DMS114 treated with DMSO at 0.1 percent for 48 hours (cell line): ENCODE measurements at regions not wholly inside any gene's neighbourhood (a gene's known extent, or its start where the extent isn't known, plus 50 kb on each side); places are given as distances from the start of the nearest gene placed in this dataset.
"Not testable (repeated sequence)": the region's sequence is repeated elsewhere in the genome, so short reads cannot be mapped to it uniquely, and the experiment has no call there.

Source experiments
- DNase-seq: peaks from one replicate; lab custom pipeline; 2025; ENCODE audit not compliant: unreplicated experiment; lab: John Stamatoyannopoulos, UW

- DNase-seq: no peak
Measured at GRCh38 chrX:139200793-139201192, 329.7 kb upstream of the F9 start.

DNA sequence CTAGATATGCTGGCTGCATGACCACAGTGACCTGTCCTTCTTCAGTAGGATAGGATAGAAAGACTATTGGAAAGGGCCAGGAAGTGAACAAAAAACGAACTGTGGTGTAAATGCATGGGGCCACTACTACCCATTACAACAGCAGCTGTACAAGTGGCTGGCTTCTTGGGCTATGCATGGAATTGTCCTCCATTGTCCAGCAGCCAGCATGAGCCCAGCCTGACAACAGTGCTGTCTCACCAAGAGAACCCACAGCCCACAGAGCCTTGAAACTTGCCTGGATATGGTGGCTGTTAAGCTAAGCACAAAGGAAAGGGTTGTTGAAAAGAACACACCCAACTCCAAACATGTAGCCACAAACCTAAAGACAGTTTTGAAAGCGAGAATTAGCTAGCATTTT is 330.2 kb upstream of the F9 start:
- DNase-seq: no peak

DNA sequence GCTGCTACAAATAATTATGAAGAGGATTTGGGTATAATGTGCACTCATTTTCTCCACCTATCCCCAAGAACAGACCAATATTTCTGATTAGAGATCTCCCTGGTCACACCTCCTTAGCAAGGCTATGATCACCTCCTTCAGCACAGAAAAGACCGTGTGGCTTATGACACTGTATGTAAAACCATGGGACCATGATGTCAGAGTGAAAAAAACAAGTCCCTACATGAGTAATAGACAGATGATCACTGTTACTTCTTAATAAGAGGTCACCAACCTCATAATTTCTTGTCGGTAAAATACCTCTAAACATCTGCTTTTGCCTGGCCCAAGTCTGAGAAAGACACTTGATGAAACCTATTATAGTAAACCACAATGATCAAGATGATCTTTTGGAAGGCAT is 330.6 kb upstream of the F9 start:
- DNase-seq: no peak

- DNase-seq: no peak
Measured at GRCh38 chrX:139198936-139199335, 331.6 kb upstream of the F9 start.

- DNase-seq: no peak
Measured at GRCh38 chrX:139196890-139197289, 333.6 kb upstream of the F9 start.

DNA sequence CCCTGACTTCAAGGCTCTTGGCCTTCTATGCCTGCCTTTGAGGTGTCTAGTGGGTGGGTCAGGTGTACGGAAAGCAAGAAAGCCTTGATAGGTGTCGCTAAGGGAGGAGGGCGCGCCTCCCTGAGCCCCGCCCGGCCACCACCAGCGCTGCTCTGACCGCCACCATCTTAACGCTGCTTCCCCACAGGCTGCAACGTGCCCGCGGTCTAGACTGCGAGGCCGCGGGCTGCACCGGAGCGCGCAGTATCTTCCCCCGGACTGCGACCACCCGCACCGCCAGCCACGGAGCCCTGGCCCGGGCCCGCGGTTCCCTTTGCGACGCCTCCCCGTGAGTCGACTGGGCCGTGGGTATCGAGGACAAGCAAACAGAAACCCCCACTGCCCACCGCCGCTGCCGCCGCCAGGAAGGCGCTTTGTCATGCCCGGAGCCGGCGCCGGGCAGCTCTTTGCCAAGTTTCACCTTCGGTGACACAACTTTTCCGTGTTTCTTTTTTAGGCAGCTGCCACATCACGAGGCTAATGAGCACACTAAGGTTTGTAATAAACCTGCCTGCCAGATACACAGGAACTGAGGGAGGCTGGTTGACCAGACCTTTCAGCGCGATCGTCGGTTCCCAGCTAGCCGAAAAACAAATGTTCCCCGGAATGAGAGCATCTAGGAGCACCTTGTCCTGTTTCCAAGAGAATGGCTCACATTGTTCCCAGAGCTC is 335.8 kb upstream of the F9 start:
- no peak for DNase-seq

- DNase-seq: no peak
Measured at GRCh38 chrX:139192386-139192961, 338.1 kb upstream of the F9 start.

GRCh38 chrX:139191746-139192385 is 338.7 kb upstream of the F9 start:
- no peak for DNase-seq

- DNase-seq: no peak
Measured at GRCh38 chrX:139191286-139191685, 339.3 kb upstream of the F9 start.

- no peak for DNase-seq
Measured at GRCh38 chrX:139187738-139188137, 342.8 kb upstream of the F9 start.

GRCh38 chrX:139186991-139187390 is 343.5 kb upstream of the F9 start:
- DNase-seq: no peak

DNA sequence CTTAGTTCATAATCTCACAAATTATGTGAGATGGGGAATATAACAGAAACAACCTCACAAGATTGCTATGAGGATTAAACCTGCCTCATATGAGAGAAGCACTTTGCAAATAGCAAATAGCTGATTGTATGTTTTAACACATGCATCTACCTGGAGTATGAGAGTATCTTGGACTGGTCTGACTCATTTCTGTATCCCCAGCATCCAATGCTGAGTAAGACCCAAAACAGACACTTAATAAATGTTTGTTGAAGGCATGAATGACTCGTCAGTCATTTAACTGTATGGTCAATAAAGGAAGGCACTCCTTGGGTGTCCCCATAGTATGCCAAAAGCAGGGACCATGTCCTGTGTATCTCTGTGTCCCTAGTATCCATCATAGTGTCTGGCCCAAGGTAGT is 350.9 kb upstream of the F9 start:
- DNase-seq: no peak

- no peak for DNase-seq
Measured at GRCh38 chrX:139178980-139179379, 351.6 kb upstream of the F9 start.

DNA sequence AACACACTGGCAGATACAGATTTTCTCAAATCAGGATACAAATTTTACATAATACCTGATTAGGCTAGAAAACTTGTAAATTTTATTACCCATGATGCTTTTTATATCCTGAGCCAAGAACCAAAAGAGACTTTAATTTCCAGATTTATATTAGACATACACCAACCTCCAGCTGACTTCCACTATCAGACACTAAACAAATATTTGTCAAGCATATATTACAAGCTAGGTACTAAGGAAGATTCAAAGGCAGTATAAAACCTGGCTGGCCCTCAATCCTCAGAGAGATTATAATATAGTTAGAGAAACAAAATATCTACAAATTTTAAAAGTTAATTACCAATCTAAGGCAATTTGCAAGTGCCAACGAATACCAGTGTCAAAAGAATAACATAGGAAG is 357.8 kb upstream of the F9 start:
- DNase-seq: no peak

- DNase-seq: no peak
Measured at GRCh38 chrX:139170526-139171173, 359.9 kb upstream of the F9 start.

GRCh38 chrX:139167282-139167681 is 363.3 kb upstream of the F9 start:
- DNase-seq: no peak

DNA sequence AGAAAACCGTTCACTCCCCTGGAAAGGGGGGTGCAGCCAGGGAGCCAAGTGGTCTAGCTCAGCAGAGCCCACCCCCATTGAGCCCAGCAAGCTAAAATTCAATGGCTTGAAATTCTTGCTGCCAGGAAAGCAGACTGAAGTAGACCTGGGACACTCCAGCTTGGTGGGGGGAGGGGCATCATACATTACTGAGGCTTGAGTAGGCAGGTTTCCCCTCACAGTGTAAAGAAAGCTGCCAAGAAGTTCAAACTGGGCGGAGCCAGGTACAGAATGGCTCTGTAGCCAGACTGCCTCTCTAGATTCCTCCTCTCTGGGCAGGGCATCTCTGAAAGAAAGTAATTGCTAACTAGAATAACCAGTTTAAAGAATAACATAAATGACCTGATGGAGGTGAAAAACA is 372.3 kb upstream of the F9 start:
- DNase-seq: no peak

DNA sequence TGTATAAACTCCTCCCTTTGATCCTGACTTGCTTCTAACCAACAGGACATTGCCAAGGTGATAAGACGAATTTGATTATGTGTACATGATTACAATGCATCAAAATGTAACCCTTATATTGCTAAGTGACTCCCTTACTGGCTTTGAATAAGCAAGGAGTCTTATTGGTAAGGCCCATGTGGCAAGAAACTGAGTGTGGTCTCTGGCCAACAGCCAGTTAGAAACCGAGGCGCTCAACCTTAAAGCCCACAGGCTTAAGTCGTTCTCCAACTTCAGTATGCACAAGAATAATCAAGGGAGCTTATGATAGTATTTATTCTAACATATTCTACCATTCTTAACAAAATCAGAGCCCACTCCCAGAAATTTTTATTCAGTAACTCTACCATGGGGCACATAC is 374.2 kb upstream of the F9 start:
- no peak for DNase-seq

DNA sequence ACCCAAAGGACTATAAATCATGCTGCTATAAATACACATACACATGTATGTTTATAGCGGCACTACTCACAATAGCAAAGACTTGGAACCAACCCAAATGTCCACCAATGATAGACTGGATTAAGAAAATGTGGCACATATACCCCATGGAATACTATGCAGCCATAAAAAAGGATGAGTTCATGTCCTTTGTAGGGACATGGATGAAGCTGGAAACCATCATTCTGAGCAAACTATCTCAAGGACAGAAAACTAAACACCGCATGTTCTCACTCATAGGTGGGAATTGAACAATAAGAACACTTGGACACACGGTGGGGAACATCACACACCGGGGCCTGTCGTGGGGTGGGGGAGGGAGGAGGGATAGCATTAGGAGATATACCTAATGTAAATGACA is 383.9 kb upstream of the F9 start:
- not testable (repeated sequence) for DNase-seq

DNA sequence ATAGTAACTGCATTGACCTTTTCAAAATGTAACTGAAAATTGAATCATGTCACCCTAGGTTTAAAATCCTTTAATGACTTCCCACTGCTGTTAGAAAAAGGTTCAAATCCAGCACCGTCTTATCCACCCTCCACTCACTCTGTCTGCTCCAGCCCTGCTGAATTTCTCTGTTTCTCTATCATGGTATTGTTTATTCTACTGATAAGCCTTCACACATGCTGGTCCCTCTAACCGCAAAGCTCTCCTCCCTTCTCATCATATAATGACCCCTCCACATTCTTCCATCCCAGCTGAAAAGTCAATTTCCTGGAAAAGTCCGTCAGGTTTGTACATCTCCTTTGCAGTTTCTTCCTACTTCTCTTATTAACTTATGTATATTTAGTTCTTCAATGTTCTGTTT is 389.2 kb upstream of the F9 start:
- DNase-seq: no peak

DNA sequence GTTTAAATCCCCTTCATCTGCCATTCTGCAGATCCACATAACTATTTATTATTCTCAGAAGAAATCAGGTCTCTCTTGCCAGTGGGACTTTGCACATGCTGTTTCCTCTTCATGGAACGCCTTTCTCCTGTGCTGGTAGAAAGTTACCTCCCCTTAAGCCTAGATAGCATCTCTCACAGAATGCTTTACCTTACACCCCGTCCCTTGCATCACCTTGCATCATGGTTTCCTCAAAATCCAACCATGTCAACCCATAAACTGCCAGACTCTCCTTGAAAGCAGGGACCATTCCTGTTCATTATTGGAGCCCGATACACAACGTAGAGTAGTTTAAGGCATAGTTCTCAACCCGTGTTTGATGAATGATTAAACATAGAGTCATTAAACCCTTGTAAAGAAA is 396.2 kb upstream of the F9 start:
- DNase-seq: no peak

DNA sequence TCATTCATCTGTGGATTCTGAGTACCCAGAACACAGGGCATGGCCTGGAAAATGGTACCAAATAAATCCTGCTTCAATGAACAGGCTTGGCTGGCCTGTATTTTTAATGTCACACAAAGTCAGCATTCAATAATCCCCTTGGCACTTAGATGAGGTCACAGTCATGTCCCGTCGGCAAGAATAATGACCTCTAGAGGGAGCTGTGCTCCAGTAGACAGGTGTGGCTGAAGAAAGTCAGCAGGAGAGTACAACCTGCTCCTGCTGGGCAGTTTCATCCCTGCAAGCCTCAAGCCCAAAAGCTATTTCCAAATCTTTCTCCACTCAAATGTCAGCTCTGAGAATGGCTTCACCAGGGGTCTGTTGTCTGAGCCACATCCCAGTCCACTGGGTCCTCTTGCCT is 404.0 kb upstream of the F9 start:
- no peak for DNase-seq
